ENCODE measurements at regions not wholly inside any gene's neighbourhood (a gene's known extent, or its start where the extent isn't known, plus 50 kb on each side); places are given as distances from the start of the nearest gene placed in this dataset.

GRCh38 chr10:33461295-33461640 lies 126.8 kb upstream of the NRP1 start:
- H3K27me3 ChIP-seq (ENCODE audit: control insufficient read depth, insufficient read depth, low read length), result no peaks in the 10 kb centered on the region
- no peak overlapping the region for H3K4me3 ChIP-seq (ENCODE audit: low read length)
- no peaks in the 10 kb centered on the region for H3K9me3 ChIP-seq (ENCODE audit: control insufficient read depth, low read length)
- no peaks in the 10 kb centered on the region for H3K36me3 ChIP-seq (ENCODE audit: control insufficient read depth, insufficient read depth, low read length)
- no peaks in the 10 kb centered on the region for H3K4me1 ChIP-seq (ENCODE audit: control insufficient read depth, insufficient read depth, low read length)
- no peak overlapping the region for H3K9ac ChIP-seq (ENCODE audit: low read length)

- Histone ChIP-seq H3K4me1 (ENCODE audit: control insufficient read depth, insufficient read depth, low read length) (no peaks in the 10 kb centered on the region), H3K9me3 (ENCODE audit: control insufficient read depth, low read length) (no peaks in the 10 kb centered on the region), H3K27me3 (ENCODE audit: control insufficient read depth, insufficient read depth, low read length) (no peaks in the 10 kb centered on the region), H3K4me3 (ENCODE audit: low read length) (no peak overlapping the region), H3K9ac (ENCODE audit: low read length) (no peak overlapping the region), H3K36me3 (ENCODE audit: control insufficient read depth, insufficient read depth, low read length) (no peaks in the 10 kb centered on the region)
Measured at GRCh38 chr10:33460505-33461294, 126.2 kb upstream of the NRP1 start.

DNA sequence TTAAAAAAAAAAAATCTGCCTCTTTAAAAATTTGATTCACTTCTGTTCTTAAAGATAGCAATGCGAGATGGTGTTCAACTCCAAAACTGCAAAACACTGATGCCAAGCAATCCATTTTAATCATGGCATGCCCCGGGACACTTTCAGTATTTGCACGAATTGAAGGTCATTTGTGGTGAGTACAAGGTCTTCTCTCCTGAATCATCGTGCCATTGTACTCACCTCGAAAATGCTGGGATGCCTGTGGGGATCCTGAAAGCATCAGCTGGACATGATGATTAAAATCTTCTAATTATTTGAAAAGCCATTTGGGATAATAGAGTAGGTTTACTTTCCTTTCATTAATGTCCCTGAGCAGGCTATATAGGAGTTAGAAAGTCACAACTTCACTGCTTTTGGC lies 125.1 kb upstream of the NRP1 start:
- H3K4me3 ChIP-seq (ENCODE audit: low read length), result no peak overlapping the region
- H3K4me1 ChIP-seq (ENCODE audit: control insufficient read depth, insufficient read depth, low read length), result no peaks in the 10 kb centered on the region
- H3K36me3 ChIP-seq (ENCODE audit: control insufficient read depth, insufficient read depth, low read length), result no peaks in the 10 kb centered on the region

GRCh38 chr10:33455029-33455428 lies 120.6 kb upstream of the NRP1 start:
- no peaks in the 10 kb centered on the region for H3K27me3 ChIP-seq (ENCODE audit: control insufficient read depth, insufficient read depth, low read length)
- no peak overlapping the region for H3K4me3 ChIP-seq (ENCODE audit: low read length)
- no peak overlapping the region for H3K9ac ChIP-seq (ENCODE audit: low read length)
- H3K36me3 ChIP-seq (ENCODE audit: control insufficient read depth, insufficient read depth, low read length), result no peaks in the 10 kb centered on the region
- no peaks in the 10 kb centered on the region for H3K9me3 ChIP-seq (ENCODE audit: control insufficient read depth, low read length)
- H3K4me1 ChIP-seq (ENCODE audit: control insufficient read depth, insufficient read depth, low read length), result no peaks in the 10 kb centered on the region

More for the DNA sequence above, 125.1 kb upstream of the NRP1 start:
- Histone ChIP-seq H3K9ac (ENCODE audit: low read length) (no peak overlapping the region), H3K9me3 (ENCODE audit: control insufficient read depth, low read length) (no peaks in the 10 kb centered on the region), H3K27me3 (ENCODE audit: control insufficient read depth, insufficient read depth, low read length) (no peaks in the 10 kb centered on the region)

DNA sequence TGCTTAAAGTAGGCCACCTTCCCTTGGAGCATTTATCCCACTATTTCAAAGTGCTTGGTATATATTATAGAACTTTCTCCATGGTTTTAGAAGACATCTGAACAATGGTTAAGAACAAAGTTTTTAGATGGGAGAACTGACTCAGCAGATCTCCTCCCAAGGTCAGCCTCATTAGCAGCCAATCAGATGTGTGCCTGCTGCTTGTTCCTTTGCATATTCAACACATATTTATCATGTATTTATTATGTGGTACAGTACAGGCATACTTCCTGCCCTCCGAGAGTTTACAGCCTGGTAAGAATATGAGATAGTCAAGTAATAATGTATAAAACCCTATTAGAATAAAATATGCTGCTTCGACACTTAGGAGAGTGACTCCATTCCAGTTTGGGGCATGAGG lies 120.1 kb upstream of the NRP1 start:
- Histone ChIP-seq H3K9me3 (ENCODE audit: control insufficient read depth, low read length) (no peaks in the 10 kb centered on the region), H3K36me3 (ENCODE audit: control insufficient read depth, insufficient read depth, low read length) (no peaks in the 10 kb centered on the region), H3K9ac (ENCODE audit: low read length) (no peak overlapping the region), H3K4me1 (ENCODE audit: control insufficient read depth, insufficient read depth, low read length) (no peaks in the 10 kb centered on the region), H3K27me3 (ENCODE audit: control insufficient read depth, insufficient read depth, low read length) (no peaks in the 10 kb centered on the region), H3K4me3 (ENCODE audit: low read length) (no peak overlapping the region)

DNA sequence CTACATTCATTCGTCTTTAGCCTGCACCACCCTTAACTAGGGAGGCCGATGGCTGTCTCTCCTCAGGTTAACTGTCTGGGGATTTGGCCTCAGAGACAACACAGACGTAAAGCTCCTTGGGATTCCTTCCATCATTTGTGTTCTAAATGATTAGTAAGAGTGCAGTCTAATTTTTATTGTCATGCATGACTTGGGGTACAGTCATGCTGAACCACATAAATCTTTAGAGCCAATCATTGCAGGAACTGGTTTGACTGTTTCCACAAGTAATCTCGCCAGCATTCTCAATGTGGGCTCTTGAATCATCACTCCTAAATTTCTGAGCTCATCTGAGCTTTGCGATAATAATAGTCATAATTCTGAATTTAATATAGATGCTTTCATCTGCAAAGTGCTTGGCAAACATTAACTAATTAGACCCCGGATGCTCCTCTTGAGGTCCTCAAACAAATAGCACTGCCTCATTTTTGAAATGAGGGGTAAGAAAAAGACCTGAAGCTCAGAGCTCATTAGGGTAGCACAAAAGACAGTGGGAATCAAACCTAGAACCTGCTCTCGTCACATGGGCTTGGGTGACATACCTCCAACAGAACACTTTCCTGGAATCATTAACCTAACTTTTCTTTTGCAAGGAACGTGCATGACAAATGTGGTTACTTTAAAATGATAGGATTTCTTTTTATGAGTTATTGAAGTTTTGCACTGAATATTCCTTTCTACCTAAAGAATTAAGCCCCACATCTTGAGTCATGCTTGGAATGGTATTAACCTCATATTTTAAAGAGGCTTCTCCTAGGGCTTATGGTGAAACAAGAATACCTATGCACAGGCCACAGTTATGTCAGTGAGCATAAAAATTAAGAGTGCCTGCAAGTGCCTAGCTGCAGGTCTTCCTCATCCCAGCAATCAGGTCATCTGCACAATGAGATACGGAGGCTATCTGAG lies 118.9 kb upstream of the NRP1 start:
- Histone ChIP-seq H3K4me1 (ENCODE audit: control insufficient read depth, insufficient read depth, low read length) (no peaks in the 10 kb centered on the region), H3K36me3 (ENCODE audit: control insufficient read depth, insufficient read depth, low read length) (no peaks in the 10 kb centered on the region), H3K9me3 (ENCODE audit: control insufficient read depth, low read length) (no peaks in the 10 kb centered on the region), H3K4me3 (ENCODE audit: low read length) (no peak overlapping the region), H3K27me3 (ENCODE audit: control insufficient read depth, insufficient read depth, low read length) (no peaks in the 10 kb centered on the region), H3K9ac (ENCODE audit: low read length) (no peak overlapping the region)

- H3K4me1 ChIP-seq (ENCODE audit: control insufficient read depth, insufficient read depth, low read length), result no peaks in the 10 kb centered on the region
- H3K9me3 ChIP-seq (ENCODE audit: control insufficient read depth, low read length), result no peaks in the 10 kb centered on the region
- no peak overlapping the region for H3K4me3 ChIP-seq (ENCODE audit: low read length)
- H3K36me3 ChIP-seq (ENCODE audit: control insufficient read depth, insufficient read depth, low read length), result no peaks in the 10 kb centered on the region
- no peak overlapping the region for H3K9ac ChIP-seq (ENCODE audit: low read length)
- no peaks in the 10 kb centered on the region for H3K27me3 ChIP-seq (ENCODE audit: control insufficient read depth, insufficient read depth, low read length)
Measured at GRCh38 chr10:33448421-33449140, 114.1 kb upstream of the NRP1 start.

DNA sequence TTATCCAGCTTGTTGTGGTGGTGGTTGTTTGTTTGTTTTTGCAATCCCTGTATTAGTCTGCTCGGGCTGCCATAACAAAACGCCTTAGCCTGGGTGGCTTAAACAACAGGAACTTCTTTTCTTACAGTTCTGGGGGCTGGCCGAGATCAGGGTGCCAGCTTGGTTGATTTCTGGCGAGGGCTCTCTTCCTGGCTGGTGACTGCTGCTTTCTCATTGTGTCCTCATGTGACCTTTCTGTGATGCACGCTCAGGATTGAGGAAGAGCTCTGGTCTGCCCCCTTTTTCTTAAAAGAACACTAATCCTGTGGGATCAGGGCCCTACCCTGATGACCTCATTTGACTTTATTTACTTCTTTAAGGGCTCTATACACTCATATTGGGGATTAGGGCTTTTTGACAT lies 107.1 kb upstream of the NRP1 start:
- Histone ChIP-seq H3K36me3 (ENCODE audit: control insufficient read depth, insufficient read depth, low read length) (no peaks in the 10 kb centered on the region), H3K9me3 (ENCODE audit: control insufficient read depth, low read length) (no peaks in the 10 kb centered on the region), H3K9ac (ENCODE audit: low read length) (no peak overlapping the region), H3K4me3 (ENCODE audit: low read length) (no peak overlapping the region), H3K27me3 (ENCODE audit: control insufficient read depth, insufficient read depth, low read length) (no peaks in the 10 kb centered on the region), H3K4me1 (ENCODE audit: control insufficient read depth, insufficient read depth, low read length) (no peaks in the 10 kb centered on the region)

DNA sequence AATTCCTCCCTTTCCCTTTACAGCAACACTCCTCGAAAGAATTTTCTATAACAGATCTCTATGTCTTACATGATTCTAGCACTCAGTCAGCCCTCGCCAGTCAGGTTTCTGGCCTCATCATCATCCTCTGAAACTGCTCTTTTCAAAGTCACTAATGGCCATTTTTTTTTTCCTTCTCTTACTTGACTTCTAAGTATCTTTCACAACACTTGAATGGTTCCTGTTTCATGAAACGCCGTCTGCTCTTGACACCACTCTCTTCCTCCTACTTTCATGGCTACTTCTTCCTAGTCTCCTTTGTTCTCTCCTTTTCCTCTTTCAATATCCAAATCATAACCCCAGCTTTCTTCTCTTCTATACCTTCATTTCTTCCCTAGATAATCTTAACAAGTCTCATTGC lies 100.5 kb upstream of the NRP1 start:
- no peak overlapping the region for H3K9ac ChIP-seq (ENCODE audit: low read length)
- H3K4me3 ChIP-seq (ENCODE audit: low read length), result no peak overlapping the region
- no peaks in the 10 kb centered on the region for H3K36me3 ChIP-seq (ENCODE audit: control insufficient read depth, insufficient read depth, low read length)
- no peaks in the 10 kb centered on the region for H3K9me3 ChIP-seq (ENCODE audit: control insufficient read depth, low read length)
- H3K27me3 ChIP-seq (ENCODE audit: control insufficient read depth, insufficient read depth, low read length), result no peaks in the 10 kb centered on the region
- no peaks in the 10 kb centered on the region for H3K4me1 ChIP-seq (ENCODE audit: control insufficient read depth, insufficient read depth, low read length)

DNA sequence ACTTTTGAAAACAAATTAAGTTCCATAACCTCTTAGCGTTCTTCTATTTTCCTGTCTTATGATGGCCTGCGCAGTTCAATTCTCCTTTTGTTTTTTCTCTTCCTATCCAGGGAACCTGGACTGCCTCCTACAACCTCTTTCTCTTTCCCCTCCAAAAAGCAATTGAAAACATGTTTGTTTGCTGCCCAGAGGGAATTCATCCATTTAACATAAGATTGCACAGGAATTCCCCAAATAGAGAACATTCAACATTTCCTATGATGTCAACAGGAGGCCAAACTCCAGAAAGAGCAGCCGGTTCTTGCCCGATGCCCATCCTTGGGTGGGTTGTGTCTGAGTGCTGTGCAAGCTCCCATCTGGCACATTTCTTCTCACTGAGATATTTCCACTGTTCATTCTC lies 94.2 kb upstream of the NRP1 start:
- Histone ChIP-seq H3K4me1 (ENCODE audit: control insufficient read depth, insufficient read depth, low read length) (no peaks in the 10 kb centered on the region), H3K9ac (ENCODE audit: low read length) (no peak overlapping the region), H3K9me3 (ENCODE audit: control insufficient read depth, low read length) (no peaks in the 10 kb centered on the region), H3K36me3 (ENCODE audit: control insufficient read depth, insufficient read depth, low read length) (no peaks in the 10 kb centered on the region), H3K4me3 (ENCODE audit: low read length) (no peak overlapping the region), H3K27me3 (ENCODE audit: control insufficient read depth, insufficient read depth, low read length) (no peaks in the 10 kb centered on the region)

GRCh38 chr10:33423154-33423529 lies 88.7 kb upstream of the NRP1 start:
- Histone ChIP-seq H3K27me3 (ENCODE audit: control insufficient read depth, insufficient read depth, low read length) (no peaks in the 10 kb centered on the region), H3K9ac (ENCODE audit: low read length) (no peak overlapping the region), H3K4me1 (ENCODE audit: control insufficient read depth, insufficient read depth, low read length) (no peaks in the 10 kb centered on the region), H3K36me3 (ENCODE audit: control insufficient read depth, insufficient read depth, low read length) (no peaks in the 10 kb centered on the region), H3K9me3 (ENCODE audit: control insufficient read depth, low read length) (no peaks in the 10 kb centered on the region), H3K4me3 (ENCODE audit: low read length) (no peak overlapping the region)

All from mucosa of stomach (tissue), 1 donor.